ENCODE measurements at regions not wholly inside any gene's neighbourhood (a gene's known extent, or its start where the extent isn't known, plus 50 kb on each side); places are given as distances from the start of the nearest gene placed in this dataset.

DNA sequence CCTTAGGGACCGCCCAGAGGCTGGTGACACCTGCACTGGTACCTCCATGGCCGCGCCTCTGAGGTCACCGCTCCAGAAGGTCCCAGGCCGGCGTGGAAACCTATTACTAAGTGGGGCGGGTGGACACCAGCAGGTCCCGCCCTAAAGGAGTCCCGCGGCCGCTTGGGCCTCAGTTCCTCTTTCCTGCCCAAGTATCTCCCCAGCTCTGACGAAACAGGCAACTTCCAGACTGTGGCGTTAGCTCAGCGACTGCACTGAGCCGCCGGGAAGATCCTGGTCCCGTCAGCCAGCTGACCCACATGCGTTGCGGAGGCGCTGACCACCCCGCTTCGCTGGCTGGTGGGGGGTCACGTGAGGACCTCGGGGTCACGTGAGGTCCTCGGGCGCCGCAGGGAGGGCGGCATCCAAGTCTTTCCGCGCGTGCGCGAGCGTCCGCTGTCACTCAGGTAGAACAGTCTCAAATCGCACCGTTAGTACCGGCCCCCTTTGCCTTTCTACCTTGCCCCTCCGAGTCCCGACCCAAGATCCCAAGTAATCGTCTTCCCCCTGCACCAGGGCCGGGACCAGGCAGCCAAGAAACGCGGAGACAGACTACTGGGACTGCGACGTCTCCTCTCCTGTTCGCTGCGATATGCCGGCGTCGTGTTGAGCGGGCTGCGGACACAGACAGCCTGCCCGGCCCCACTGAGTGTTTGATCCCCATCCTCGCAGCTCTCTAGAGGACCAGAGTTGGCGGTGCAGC lies 53.7 kb upstream of the KDM4C start:
- CTCF ChIA-PET = no interaction called here
- Histone ChIP-seq H3K36me3 (ENCODE audit: control insufficient read depth, insufficient read depth, low read length) (no peaks in the 10 kb centered on the region), H3K27me3 (ENCODE audit: control insufficient read depth, insufficient read depth, low read length) (no peaks in the 10 kb centered on the region), H3K4me3 (ENCODE audit: low read depth, low read length) (peak overlapping the region; percentile 80)
- DNase-seq (ENCODE audit: low read depth) = no peak
- POLR2A ChIA-PET = no interaction called here
- TF ChIP-seq CTCF (IDR thresholded peaks at IDR 0.05; ENCODE audit: insufficient read depth, low read depth, low read length) = no peak

DNA sequence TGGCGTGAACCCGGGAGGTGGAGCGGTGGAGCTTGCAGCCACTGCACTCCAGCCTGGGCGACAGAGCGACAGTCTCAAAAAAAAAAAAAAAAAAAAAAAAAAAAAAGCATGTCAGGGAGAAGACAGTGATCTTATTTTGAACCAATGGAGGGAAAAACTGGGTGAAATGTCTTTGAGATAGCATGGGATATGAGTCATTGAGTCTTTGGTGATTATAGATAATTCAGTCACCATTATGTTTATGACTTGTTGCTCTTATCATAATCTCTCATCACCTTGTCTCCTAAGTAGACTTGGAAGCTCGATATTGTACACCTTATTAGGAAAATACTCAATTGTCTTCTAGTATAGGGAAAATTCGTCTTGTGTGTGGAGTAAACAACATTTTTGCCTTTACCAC lies 55.1 kb upstream of the KDM4C start:
- no peak for DNase-seq (ENCODE audit: low read depth)
- ChIA-PET CTCF (interaction anchor here (0.8 kb wide), 1 partner anchor 12 kb away, joined by 3 read pairs; no protein-coding TSS in a partner anchor), POLR2A (no interaction called here)
- Histone ChIP-seq H3K36me3 (ENCODE audit: control insufficient read depth, insufficient read depth, low read length) (no peaks in the 10 kb centered on the region), H3K27me3 (ENCODE audit: control insufficient read depth, insufficient read depth, low read length) (no peaks in the 10 kb centered on the region), H3K4me3 (ENCODE audit: low read depth, low read length) (no peak overlapping the region)
- no peak for TF ChIP-seq CTCF (IDR thresholded peaks at IDR 0.05; ENCODE audit: insufficient read depth, low read depth, low read length)

DNA sequence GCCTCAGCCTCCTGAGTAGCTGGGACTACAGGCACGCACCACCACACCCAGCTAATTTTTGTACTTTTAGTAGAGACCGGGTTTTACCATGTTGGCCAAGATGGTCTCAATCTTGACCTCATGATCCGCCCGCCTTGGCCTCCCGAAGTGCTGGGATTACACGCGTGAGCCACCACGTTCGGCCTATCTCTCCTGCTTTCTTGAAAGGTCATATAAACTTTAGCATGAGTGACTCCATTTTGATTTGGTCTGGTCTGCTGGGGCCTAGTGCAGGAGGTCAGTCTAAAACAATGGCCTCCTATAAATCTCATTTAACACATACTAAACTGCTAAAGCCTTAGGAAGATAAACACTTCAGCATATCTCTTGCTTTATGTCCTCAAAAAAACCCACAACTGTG lies 50.6 kb upstream of the GLDC start:
- DNase-seq (ENCODE audit: low read depth) = no peak
- no peak for TF ChIP-seq CTCF (IDR thresholded peaks at IDR 0.05; ENCODE audit: insufficient read depth, low read depth, low read length)
- H3K36me3 ChIP-seq (ENCODE audit: control insufficient read depth, insufficient read depth, low read length) = no peaks in the 10 kb centered on the region
- ChIA-PET CTCF (no interaction called here), POLR2A (no interaction called here)
- no peaks in the 10 kb centered on the region for H3K27me3 ChIP-seq (ENCODE audit: control insufficient read depth, insufficient read depth, low read length)
- no peak overlapping the region for H3K4me3 ChIP-seq (ENCODE audit: low read depth, low read length)

- CTCF ChIA-PET = no interaction called here
- no peaks in the 10 kb centered on the region for H3K36me3 ChIP-seq (ENCODE audit: control insufficient read depth, insufficient read depth, low read length)
- TF ChIP-seq CTCF (IDR thresholded peaks at IDR 0.05; ENCODE audit: insufficient read depth, low read depth, low read length) = no peak
- no peaks in the 10 kb centered on the region for H3K27me3 ChIP-seq (ENCODE audit: control insufficient read depth, insufficient read depth, low read length)
- POLR2A ChIA-PET = no interaction called here
- DNase-seq (ENCODE audit: low read depth) = no peak
- H3K4me3 ChIP-seq (ENCODE audit: low read depth, low read length) = no peak overlapping the region
Observed at GRCh38 chr9:6695121-6695814, 49.7 kb upstream of the GLDC start.
